OCI-LY7 (cell line): ENCODE measurements at regions not wholly inside any gene's neighbourhood (a gene's known extent, or its start where the extent isn't known, plus 50 kb on each side); places are given as distances from the start of the nearest gene placed in this dataset.

Experiments
- BruUV-seq: library from RNA; stranded (reverse); fragments of 400-500 nt; replicated peaks from 2 replicates; lab custom pipeline; 2021; lab: Mats Ljungman, UMichigan
- CTCF ChIA-PET: fragments of 300-600 bp; sonication (Branson Sonifier 250); formaldehyde crosslinking; loops from one replicate; lab custom pipeline; 2022; ENCODE audit warnings: antibody characterized with exemption; ENCODE audit not compliant: unreplicated experiment; lab: Charles Lee
- POLR2A ChIA-PET: fragments of 300-600 bp; sonication (Branson Sonifier 250); formaldehyde crosslinking; loops from one replicate; lab custom pipeline; 2022; ENCODE audit warnings: antibody characterized with exemption; lab: Charles Lee
- DNase-seq: peaks from one replicate; pipeline ENCODE4 v3.0.0-alpha.2; 2015; ENCODE audit warnings: low spot score
- H2AFZ ChIP-seq: fragments of 200-600 bp; sonication (generic), shearing (Covaris generic); 2 replicates; pipeline ENCODE4 v1.6.1; 2014; ENCODE audit warnings: mild to moderate bottlenecking, antibody characterized with exemption, low read length, moderate library complexity
- H3K27ac ChIP-seq: fragments of 200-600 bp; sonication (generic); 2 replicates; pipeline ENCODE4 v1.5.1; 2014; ENCODE audit warnings: mixed run types, low read depth, mild to moderate bottlenecking, moderate library complexity, low read length, inconsistent platforms; ENCODE audit not compliant: poor library complexity, severe bottlenecking
- H3K36me3 ChIP-seq: fragments of 200-600 bp; sonication (generic); 2 replicates; pipeline ENCODE4 v1.6.1; 2014; ENCODE audit warnings: mild to moderate bottlenecking, antibody characterized with exemption, low read length, moderate library complexity, mixed read lengths; ENCODE audit not compliant: insufficient read depth
- H3K4me1 ChIP-seq: fragments of 200-600 bp; sonication (generic); 2 replicates; pipeline ENCODE4 v1.5.1; 2014; ENCODE audit warnings: mild to moderate bottlenecking, low read length; ENCODE audit not compliant: insufficient read depth, poor library complexity, severe bottlenecking
- H3K4me2 ChIP-seq: fragments of 200-600 bp; sonication (generic); 2 replicates; pipeline ENCODE4 v1.6.1; 2014; ENCODE audit warnings: mild to moderate bottlenecking, low read length
- H3K4me3 ChIP-seq: fragments of 200-600 bp; sonication (generic); 2 replicates; pipeline ENCODE4 v1.5.1; 2014; ENCODE audit warnings: mild to moderate bottlenecking, low read depth, low read length; ENCODE audit not compliant: poor library complexity, severe bottlenecking
- H3K79me2 ChIP-seq: fragments of 200-600 bp; sonication (generic); 2 replicates; pipeline ENCODE4 v1.6.1; 2016; ENCODE audit warnings: low read depth, mild to moderate bottlenecking, low read length, moderate library complexity, mixed read lengths; ENCODE audit not compliant: insufficient read depth
- H3K9me2 ChIP-seq: fragments of 200-600 bp; sonication (generic); 2 replicates; pipeline ENCODE4 v1.6.1; 2016; ENCODE audit warnings: mild to moderate bottlenecking, low read length, mixed read lengths; ENCODE audit not compliant: insufficient read depth
- H3K9me3 ChIP-seq: fragments of 200-600 bp; sonication (generic); 2 replicates; pipeline ENCODE4 v1.6.1; 2014; ENCODE audit warnings: mild to moderate bottlenecking, mixed run types, low read length, mixed read lengths
- H4K20me1 ChIP-seq: fragments of 200-600 bp; sonication (generic); 2 replicates; pipeline ENCODE4 v1.6.1; 2014; ENCODE audit warnings: mild to moderate bottlenecking, antibody characterized with exemption, low read length, moderate library complexity, mixed read lengths; ENCODE audit not compliant: insufficient read depth
- CTCF ChIP-seq: fragments of 200-600 bp; sonication (generic); conservative IDR thresholded peaks from 2 replicates; pipeline ENCODE4 v1.5.1; 2014; ENCODE audit warnings: mild to moderate bottlenecking, antibody characterized with exemption, low read length, moderate library complexity, mixed read lengths
- EZH2phosphoT487 ChIP-seq: fragments of 200-600 bp; sonication (generic); IDR thresholded peaks from 2 replicates; pipeline ENCODE4 v1.6.1; 2018; ENCODE audit warnings: low read depth, borderline replicate concordance, mild to moderate bottlenecking, mixed run types, antibody characterized with exemption, low read length, moderate library complexity, mixed read lengths
- intact Hi-C: fragments of 100-400 bp; cut with micrococcal nuclease; formaldehyde crosslinking; loops from one replicate; pipeline ENCODE4 v1.10.0; 2022; ENCODE audit not compliant: unreplicated experiment

GRCh38 chr15:26433060-26433459, 339.8 kb downstream of the GABRB3 start:
- DNase-seq = no peak
- ChIA-PET CTCF (no interaction called here), POLR2A (no interaction called here)
- intact Hi-C loops = no loop called here
- Histone ChIP-seq H3K4me3 (no peak overlapping the region), H3K27ac (no peak overlapping the region), H3K4me2 (no peak overlapping the region), H2AFZ (no peak overlapping the region), H3K79me2 (no peaks in the 10 kb centered on the region), H3K4me1 (no peaks in the 10 kb centered on the region), H3K9me3 (no peaks in the 10 kb centered on the region), H4K20me1 (no peaks in the 10 kb centered on the region), H3K36me3 (no peaks in the 10 kb centered on the region), H3K9me2 (no peaks in the 10 kb centered on the region)
- BruUV-seq = no TSS peak
- TF ChIP-seq EZH2phosphoT487 (no peak), CTCF (no peak)

- no peak for DNase-seq
- Histone ChIP-seq H3K4me1 (no peaks in the 10 kb centered on the region), H3K36me3 (no peaks in the 10 kb centered on the region), H4K20me1 (no peaks in the 10 kb centered on the region), H3K4me3 (no peak overlapping the region), H3K9me3 (0 out of 2 replicates have a peak, but pooled peaks cover 7% of the 10 kb centered on the region), H3K4me2 (no peak overlapping the region), H3K79me2 (no peaks in the 10 kb centered on the region), H2AFZ (no peak overlapping the region), H3K9me2 (no peaks in the 10 kb centered on the region), H3K27ac (no peak overlapping the region)
- ChIA-PET POLR2A (no interaction called here), CTCF (interaction anchor here (0.6 kb wide), 1 partner anchor 1704 kb away, joined by 3 read pairs; no protein-coding TSS in a partner anchor)
- intact Hi-C loops = loop anchor here (10.0 kb wide), 1 partner anchor 64 kb away; no protein-coding TSS in a partner anchor
- BruUV-seq = no TSS peak
- no peak for TF ChIP-seq CTCF
- no peak for TF ChIP-seq EZH2phosphoT487
Observed at GRCh38 chr15:26421065-26421464, 351.8 kb downstream of the GABRB3 start.

- no peak overlapping the region for H3K27ac ChIP-seq
- H3K9me2 ChIP-seq = no peaks in the 10 kb centered on the region; the same call in 1 of the 2 replicates
- intact Hi-C loops = no loop called here
- H3K4me3 ChIP-seq = no peak overlapping the region
- BruUV-seq = no TSS peak
- POLR2A ChIA-PET = interaction anchor here (0.7 kb wide), 1 partner anchor 1205 kb away, joined by 4 read pairs; no protein-coding TSS in a partner anchor
- DNase-seq = no peak
- H2AFZ ChIP-seq = no peak overlapping the region
- no peak for TF ChIP-seq EZH2phosphoT487
- TF ChIP-seq CTCF = no peak
- H3K4me2 ChIP-seq = no peak overlapping the region
- no peaks in the 10 kb centered on the region for H3K79me2 ChIP-seq
- CTCF ChIA-PET = no interaction called here
- no peaks in the 10 kb centered on the region for H3K9me3 ChIP-seq
- H3K36me3 ChIP-seq = no peaks in the 10 kb centered on the region
- H4K20me1 ChIP-seq = no peaks in the 10 kb centered on the region
- no peaks in the 10 kb centered on the region for H3K4me1 ChIP-seq
Observed at GRCh38 chr15:26395624-26396023, 377.2 kb downstream of the GABRB3 start.
